ENCODE measurements at regions not wholly inside any gene's neighbourhood (a gene's known extent, or its start where the extent isn't known, plus 50 kb on each side); places are given as distances from the start of the nearest gene placed in this dataset.
A peak's percentile ranks its signal among the peaks of the same experiment; 100 is the strongest.
"Not testable (repeated sequence)": the region's sequence is repeated elsewhere in the genome, so short reads cannot be mapped to it uniquely, and the experiment has no call there.

- no peak for DNase-seq
- H3K27me3 ChIP-seq (ENCODE audit: control insufficient read depth, insufficient read depth, low read length), result no peaks in the 10 kb centered on the region
- H3K36me3 ChIP-seq (replicated peaks; ENCODE audit: control insufficient read depth, insufficient read depth, low read length), result no peaks in the 10 kb centered on the region
- H3K4me3 ChIP-seq (ENCODE audit: insufficient read depth, low read depth, low read length), result no peak overlapping the region
Measured at GRCh38 chr22:19595532-19595931, 71.3 kb upstream of the CLDN5 start.

GRCh38 chr22:19596680-19597398 is 72.6 kb upstream of the CLDN5 start:
- no peaks in the 10 kb centered on the region for H3K27me3 ChIP-seq (ENCODE audit: control insufficient read depth, insufficient read depth, low read length)
- no peak overlapping the region for H3K4me3 ChIP-seq (ENCODE audit: insufficient read depth, low read depth, low read length)
- H3K36me3 ChIP-seq (replicated peaks; ENCODE audit: control insufficient read depth, insufficient read depth, low read length), result no peaks in the 10 kb centered on the region
- DNase-seq, result peak; percentile 65

- Histone ChIP-seq H3K36me3 (replicated peaks; ENCODE audit: control insufficient read depth, insufficient read depth, low read length) (no peaks in the 10 kb centered on the region), H3K27me3 (ENCODE audit: control insufficient read depth, insufficient read depth, low read length) (no peaks in the 10 kb centered on the region), H3K4me3 (ENCODE audit: insufficient read depth, low read depth, low read length) (no peak overlapping the region)
- no peak for DNase-seq
Measured at GRCh38 chr22:19597399-19597735, 73.2 kb upstream of the CLDN5 start.

- no peaks in the 10 kb centered on the region for H3K27me3 ChIP-seq (ENCODE audit: control insufficient read depth, insufficient read depth, low read length)
- no peak for DNase-seq
- H3K36me3 ChIP-seq (replicated peaks; ENCODE audit: control insufficient read depth, insufficient read depth, low read length), result no peaks in the 10 kb centered on the region
- H3K4me3 ChIP-seq (ENCODE audit: insufficient read depth, low read depth, low read length), result no peak overlapping the region
Measured at GRCh38 chr22:19598054-19598855, 74.0 kb upstream of the CLDN5 start.

GRCh38 chr22:19599004-19599403 is 74.8 kb upstream of the CLDN5 start:
- DNase-seq, result no peak
- Histone ChIP-seq H3K36me3 (replicated peaks; ENCODE audit: control insufficient read depth, insufficient read depth, low read length) (no peaks in the 10 kb centered on the region), H3K4me3 (ENCODE audit: insufficient read depth, low read depth, low read length) (no peak overlapping the region), H3K27me3 (ENCODE audit: control insufficient read depth, insufficient read depth, low read length) (no peaks in the 10 kb centered on the region)

GRCh38 chr22:19599626-19600243 is 75.5 kb upstream of the CLDN5 start:
- Histone ChIP-seq H3K4me3 (ENCODE audit: insufficient read depth, low read depth, low read length) (no peak overlapping the region), H3K27me3 (ENCODE audit: control insufficient read depth, insufficient read depth, low read length) (no peaks in the 10 kb centered on the region), H3K36me3 (replicated peaks; ENCODE audit: control insufficient read depth, insufficient read depth, low read length) (no peaks in the 10 kb centered on the region)
- DNase-seq, result no peak

GRCh38 chr22:19603346-19603745 is 79.1 kb upstream of the CLDN5 start:
- H3K36me3 ChIP-seq (replicated peaks; ENCODE audit: control insufficient read depth, insufficient read depth, low read length); DNase-seq; H3K27me3 ChIP-seq (ENCODE audit: control insufficient read depth, insufficient read depth, low read length): not testable (repeated sequence)

GRCh38 chr22:19603767-19604166 is 79.6 kb upstream of the CLDN5 start:
- no peak overlapping the region for H3K4me3 ChIP-seq (ENCODE audit: insufficient read depth, low read depth, low read length)
- H3K36me3 ChIP-seq (replicated peaks; ENCODE audit: control insufficient read depth, insufficient read depth, low read length), result no peaks in the 10 kb centered on the region
- DNase-seq, result no peak
- no peaks in the 10 kb centered on the region for H3K27me3 ChIP-seq (ENCODE audit: control insufficient read depth, insufficient read depth, low read length)

More at GRCh38 chr22:19603346-19603745, 79.1 kb upstream of the CLDN5 start:
- not testable (repeated sequence) for H3K4me3 ChIP-seq (ENCODE audit: insufficient read depth, low read depth, low read length)

GRCh38 chr22:19604711-19605268 is 80.6 kb upstream of the CLDN5 start:
- Histone ChIP-seq H3K27me3 (ENCODE audit: control insufficient read depth, insufficient read depth, low read length) (no peaks in the 10 kb centered on the region), H3K36me3 (replicated peaks; ENCODE audit: control insufficient read depth, insufficient read depth, low read length) (no peaks in the 10 kb centered on the region), H3K4me3 (ENCODE audit: insufficient read depth, low read depth, low read length) (no peak overlapping the region)
- no peak for DNase-seq

GRCh38 chr22:19605508-19606331 is 81.5 kb upstream of the CLDN5 start:
- no peaks in the 10 kb centered on the region for H3K36me3 ChIP-seq (replicated peaks; ENCODE audit: control insufficient read depth, insufficient read depth, low read length)
- peak; percentile 41 for DNase-seq
- H3K27me3 ChIP-seq (ENCODE audit: control insufficient read depth, insufficient read depth, low read length), result no peaks in the 10 kb centered on the region
- H3K4me3 ChIP-seq (ENCODE audit: insufficient read depth, low read depth, low read length), result no peak overlapping the region

- no peak for DNase-seq
- no peaks in the 10 kb centered on the region for H3K36me3 ChIP-seq (replicated peaks; ENCODE audit: control insufficient read depth, insufficient read depth, low read length)
- no peak overlapping the region for H3K4me3 ChIP-seq (ENCODE audit: insufficient read depth, low read depth, low read length)
- no peaks in the 10 kb centered on the region for H3K27me3 ChIP-seq (ENCODE audit: control insufficient read depth, insufficient read depth, low read length)
Measured at GRCh38 chr22:19606332-19607191, 82.4 kb upstream of the CLDN5 start.

- no peaks in the 10 kb centered on the region for H3K27me3 ChIP-seq (ENCODE audit: control insufficient read depth, insufficient read depth, low read length)
- DNase-seq, result peak; percentile 80
- H3K36me3 ChIP-seq (replicated peaks; ENCODE audit: control insufficient read depth, insufficient read depth, low read length), result no peaks in the 10 kb centered on the region
- H3K4me3 ChIP-seq (ENCODE audit: insufficient read depth, low read depth, low read length), result no peak overlapping the region
Measured at GRCh38 chr22:19607192-19608002, 83.2 kb upstream of the CLDN5 start.
